H1 (cell line): ENCODE measurements at regions not wholly inside any gene's neighbourhood (a gene's known extent, or its start where the extent isn't known, plus 50 kb on each side); places are given as distances from the start of the nearest gene placed in this dataset.

Experiments used
- CTCF ChIA-PET: fragments of 300-600 bp; sonication (Branson Sonifier 250); formaldehyde crosslinking; loops from one replicate; lab custom pipeline; 2021; ENCODE audit not compliant: partially characterized antibody; lab: Charles Lee
- POLR2A ChIA-PET: fragments of 300-600 bp; sonication (Branson Sonifier 250); formaldehyde crosslinking; loops from one replicate; lab custom pipeline; 2021; ENCODE audit warnings: inconsistent platforms; ENCODE audit not compliant: partially characterized antibody; lab: Charles Lee
- DNase-seq, 2 experiments: peaks; one replicate each; pipeline versions ENCODE4 v3.0.0 to v3.0.0-alpha.2; 2010 to 2022; ENCODE audit warnings: low spot score in 2 of 2, low read depth in 1 of 2, mixed read lengths in 1 of 2
- FAIRE-seq: peaks from 2 replicates; lab custom pipeline; 2011; peaks lifted over from hg19 to GRCh38; lab: Jason Lieb, UNC
- H2AFZ ChIP-seq: 2 replicates; pipeline ENCODE4 v1.8.1; 2012; ENCODE audit warnings: low read length, inconsistent platforms
- H2AK5ac ChIP-seq: 2 replicates; pipeline ENCODE4 v1.6.1; 2013; ENCODE audit warnings: low read depth, low read length
- H2BK120ac ChIP-seq: replicated peaks from 2 replicates; pipeline ENCODE3; 2013; ENCODE audit warnings: low read depth, low read length, inconsistent platforms
- H2BK12ac ChIP-seq: 2 replicates; pipeline ENCODE4 v1.6.1; 2013; ENCODE audit warnings: low read depth, low read length
- H2BK15ac ChIP-seq: 2 replicates; pipeline ENCODE4 v1.6.1; 2013; ENCODE audit warnings: low read length
- H2BK20ac ChIP-seq: 2 replicates; pipeline ENCODE4 v1.6.1; 2013; ENCODE audit warnings: low read length
- H2BK5ac ChIP-seq: 2 replicates; pipeline ENCODE4 v1.6.1; 2013; ENCODE audit warnings: low read depth, low read length
- H3K14ac ChIP-seq: 2 replicates; pipeline ENCODE4 v1.6.1; 2013; ENCODE audit warnings: inconsistent platforms; ENCODE audit not compliant: insufficient read length
- H3K18ac ChIP-seq: 2 replicates; pipeline ENCODE4 v1.6.1; 2013; ENCODE audit warnings: low read length; ENCODE audit errors: extremely low read depth
- H3K23ac ChIP-seq: 2 replicates; pipeline ENCODE4 v1.6.1; 2013; ENCODE audit warnings: inconsistent platforms; ENCODE audit not compliant: insufficient read length
- H3K23me2 ChIP-seq: 2 replicates; pipeline ENCODE4 v1.6.1; 2013; ENCODE audit warnings: low read depth, low read length
- H3K27ac ChIP-seq: 2 replicates; pipeline ENCODE4 v1.6.1; 2011; ENCODE audit warnings: low read depth, low read length, inconsistent platforms
- H3K27me3 ChIP-seq, 4 experiments: replicated peaks in 1 of 4; 1 replicate in 1 of 4; 2 replicates in 3 of 4; pipeline versions ENCODE4 v1.6.1 to v1.8.1; 2011 to 2013; ENCODE audit warnings: low read length in 3 of 4, mild to moderate bottlenecking in 3 of 4, inconsistent platforms in 2 of 4, mixed read lengths in 2 of 4, moderate library complexity in 1 of 4; ENCODE audit not compliant: control insufficient read depth in 3 of 4, insufficient read depth in 3 of 4; ENCODE audit errors: extremely low read depth in 1 of 4
- H3K36me3 ChIP-seq, 4 experiments: 2 replicates each; pipeline versions ENCODE4 v1.6.1 to v1.8.1; 2011 to 2013; ENCODE audit warnings: mild to moderate bottlenecking in 4 of 4, low read length in 3 of 4, moderate library complexity in 2 of 4, control low read depth in 1 of 4, inconsistent platforms in 1 of 4; ENCODE audit not compliant: insufficient read depth in 4 of 4, control insufficient read depth in 2 of 4
- H3K4ac ChIP-seq: replicated peaks from 2 replicates; pipeline ENCODE3; 2013; ENCODE audit warnings: low read length, low read depth, mixed read lengths, inconsistent platforms; ENCODE audit not compliant: insufficient read length
- H3K4me1 ChIP-seq, 4 experiments: replicated peaks in 1 of 4; 1 replicate in 1 of 4; 2 replicates in 3 of 4; pipeline versions ENCODE4 v1.6.1 to v1.8.1; 2011 to 2013; ENCODE audit warnings: low read length in 3 of 4, inconsistent platforms in 2 of 4, mixed read lengths in 1 of 4; ENCODE audit not compliant: insufficient read depth in 4 of 4, control insufficient read depth in 3 of 4
- H3K4me2 ChIP-seq, 2 experiments: 2 replicates each; pipeline versions ENCODE4 v1.6.1 to v1.8.1; 2011 to 2013; ENCODE audit warnings: low read depth in 2 of 2, low read length in 2 of 2, control low read depth in 1 of 2, inconsistent platforms in 1 of 2, mild to moderate bottlenecking in 1 of 2; ENCODE audit not compliant: insufficient read depth in 1 of 2
- H3K4me3 ChIP-seq, 4 experiments: fragments of 200-600, 300-600 bp in 1 of 4; sonication (generic), shearing (Covaris generic), sonication (Bioruptor Twin) in 1 of 4; 2 replicates each; pipeline versions ENCODE4 v1.5.1 to v1.8.1; 2011 to 2016; ENCODE audit warnings: low read length in 4 of 4, low read depth in 3 of 4, control low read depth in 2 of 4, inconsistent platforms in 2 of 4, mild to moderate bottlenecking in 2 of 4, mixed read lengths in 1 of 4, moderate library complexity in 1 of 4; ENCODE audit not compliant: insufficient read depth in 2 of 4; ENCODE audit errors: extremely low read depth in 1 of 4
- H3K56ac ChIP-seq: replicated peaks from 2 replicates; pipeline ENCODE3; 2013; ENCODE audit warnings: low read depth, mild to moderate bottlenecking, mixed read lengths, low read length, inconsistent platforms; ENCODE audit not compliant: insufficient read length
- H3K79me1 ChIP-seq: 2 replicates; pipeline ENCODE4 v1.6.1; 2013; ENCODE audit warnings: low read depth, low read length, control low read depth
- H3K79me2 ChIP-seq, 2 experiments: 2 replicates each; pipeline versions ENCODE4 v1.6.1 to v1.8.1; 2012 to 2013; ENCODE audit warnings: low read length in 2 of 2, mild to moderate bottlenecking in 2 of 2, inconsistent platforms in 1 of 2; ENCODE audit not compliant: insufficient read depth in 2 of 2, control insufficient read depth in 1 of 2
- H3K9ac ChIP-seq, 4 experiments: replicated peaks in 1 of 4; 1 replicate in 1 of 4; 2 replicates in 3 of 4; pipeline versions ENCODE4 v1.6.1 to v1.8.1; 2011 to 2013; ENCODE audit warnings: low read depth in 3 of 4, low read length in 3 of 4, control low read depth in 2 of 4, mild to moderate bottlenecking in 2 of 4, moderate library complexity in 2 of 4, inconsistent platforms in 1 of 4; ENCODE audit errors: extremely low read depth in 1 of 4
- H3K9me3 ChIP-seq, 2 experiments: 2 replicates each; pipeline versions ENCODE4 v1.6.1 to v1.8.1; 2012 to 2013; ENCODE audit warnings: mild to moderate bottlenecking in 2 of 2, moderate library complexity in 2 of 2, control low read depth in 1 of 2, inconsistent platforms in 1 of 2, low read depth in 1 of 2, low read length in 1 of 2, mixed read lengths in 1 of 2; ENCODE audit not compliant: insufficient read depth in 2 of 2
- H4K20me1 ChIP-seq, 2 experiments: replicated peaks in 1 of 2; 2 replicates each; pipeline versions ENCODE3 to v1.8.1; 2011 to 2013; ENCODE audit warnings: inconsistent platforms in 2 of 2, low read length in 2 of 2, mild to moderate bottlenecking in 1 of 2; ENCODE audit not compliant: insufficient read depth in 2 of 2, control insufficient read depth in 1 of 2
- H4K5ac ChIP-seq: 2 replicates; pipeline ENCODE4 v1.6.1; 2013; ENCODE audit warnings: low read length, low read depth, mixed read lengths, inconsistent platforms; ENCODE audit not compliant: insufficient read length
- H4K8ac ChIP-seq: 2 replicates; pipeline ENCODE4 v1.8.0; 2013; ENCODE audit warnings: mild to moderate bottlenecking, moderate library complexity, low read length, inconsistent platforms; ENCODE audit not compliant: insufficient read depth; ENCODE audit errors: extremely low read depth
- H4K91ac ChIP-seq: replicated peaks from 2 replicates; pipeline ENCODE3; 2013; ENCODE audit warnings: low read length, mixed read lengths, inconsistent platforms; ENCODE audit not compliant: insufficient read length
- BACH1 ChIP-seq: IDR thresholded peaks from 2 replicates; pipeline ENCODE4 v1.6.1; 2012; ENCODE audit warnings: low read length, improper control_type of control experiment
- BCL11A ChIP-seq, 2 experiments: IDR thresholded peaks; one replicate each; pipeline ENCODE4 v1.6.1; 2011; ENCODE audit warnings: low read depth in 2 of 2, low read length in 2 of 2, mild to moderate bottlenecking in 2 of 2
- CBX8 ChIP-seq: fragments of 300-800, 300-1000 bp; sonication (generic); IDR thresholded peaks from 2 replicates; pipeline ENCODE4 v1.7.1; 2016; ENCODE audit warnings: low read depth, low read length, borderline replicate concordance
- CTCF ChIP-seq, 3 experiments: IDR thresholded peaks; 1 replicate in 2 of 3; 2 replicates in 1 of 3; pipeline versions ENCODE4 v1.5.1 to v1.6.1; 2011; ENCODE audit warnings: low read length in 3 of 3, mild to moderate bottlenecking in 3 of 3, inconsistent platforms in 2 of 3, low read depth in 1 of 3, moderate library complexity in 1 of 3; ENCODE audit not compliant: insufficient read depth in 1 of 3; ENCODE audit errors: control extremely low read depth in 1 of 3
- GTF2F1 ChIP-seq: IDR thresholded peaks from 2 replicates; pipeline ENCODE4 v1.6.1; 2012; ENCODE audit warnings: low read depth, low read length, improper control_type of control experiment, borderline replicate concordance
- HDAC2 ChIP-seq, 2 experiments: fragments of 300-600 bp in 1 of 2; sonication (generic) in 1 of 2; IDR thresholded peaks; 2 replicates each; pipeline ENCODE4 v1.6.1; 2011 to 2012; ENCODE audit warnings: low read depth in 2 of 2, low read length in 2 of 2, mild to moderate bottlenecking in 2 of 2, moderate library complexity in 2 of 2, borderline replicate concordance in 1 of 2, inconsistent platforms in 1 of 2
- RAD21 ChIP-seq, 2 experiments: IDR thresholded peaks in 1 of 2; conservative IDR thresholded peaks in 1 of 2; 2 replicates each; pipeline ENCODE4 v1.6.1; 2011; ENCODE audit warnings: low read depth in 2 of 2, low read length in 2 of 2, improper control_type of control experiment in 1 of 2, inconsistent platforms in 1 of 2, mild to moderate bottlenecking in 1 of 2, moderate library complexity in 1 of 2
- SIX5 ChIP-seq: IDR thresholded peaks from 2 replicates; pipeline ENCODE4 v1.6.1; 2011; ENCODE audit warnings: mild to moderate bottlenecking, low read depth, low read length
- WGBS, 2 experiments: shearing (Covaris generic) in 1 of 2; methylation state at CpG; one replicate each; pipeline versions ENCODE4 v1.1.6 to v1.1.7; 2013 to 2015; ENCODE audit warnings: low lambda C conversion rate in 2 of 2, mixed read lengths in 2 of 2, inconsistent platforms in 1 of 2, low coverage in 1 of 2, missing lambda C conversion rate in 1 of 2; ENCODE audit not compliant: insufficient replicate concordance in 2 of 2, insufficient coverage in 1 of 2, insufficient read length in 1 of 2; ENCODE audit errors: extremely low coverage in 1 of 2, missing lambda C conversion rate in 1 of 2; 5-methylcytosine and 5-hydroxymethylcytosine counted together

GRCh38 chr2:12555012-12555645, 161.6 kb upstream of the TRIB2 start:
- H4K20me1 ChIP-seq, result no peaks in the 10 kb centered on the region
- H2BK15ac ChIP-seq, result no peak overlapping the region
- no peak for DNase-seq
- no peak overlapping the region for H4K8ac ChIP-seq
- H3K4ac ChIP-seq, result no peak overlapping the region
- peak; percentile 31 to 32 for TF ChIP-seq RAD21 (IDR thresholded peaks at IDR 0.05 in 1 of 2, conservative IDR thresholded peaks at IDR 0.05 in 1 of 2; ENCODE audit: low read depth in 2 of 2, low read length in 2 of 2)
- TF ChIP-seq CBX8, result no peak
- TF ChIP-seq SIX5, result no peak
- no peak for TF ChIP-seq BACH1
- no peak for TF ChIP-seq BCL11A (IDR thresholded peaks at IDR 0.05; ENCODE audit: low read depth in 2 of 2, low read length in 2 of 2)
- no peak for TF ChIP-seq GTF2F1
- TF ChIP-seq CTCF (IDR thresholded peaks at IDR 0.05; ENCODE audit: control extremely low read depth in 1 of 3, insufficient read depth in 1 of 3, low read depth in 1 of 3, low read length in 3 of 3), result no peak
- TF ChIP-seq HDAC2 (IDR thresholded peaks at IDR 0.05; ENCODE audit: borderline replicate concordance in 1 of 2, low read depth in 2 of 2, low read length in 2 of 2), result no peak
- H3K4me3 ChIP-seq, result no peak overlapping the region
- WGBS, 2 experiments, result 88% methylated on average over 2 of the region's 2 CpGs; no CpG with 5 or more reads in 1 of the 2 experiments
- no peak overlapping the region for H2BK5ac ChIP-seq
- no peak overlapping the region for H3K56ac ChIP-seq
- FAIRE-seq, result no peak
- no peaks in the 10 kb centered on the region for H3K79me1 ChIP-seq
- H2AFZ ChIP-seq, result 0 out of 2 replicates have a peak overlapping the region, but pooled peaks have one; percentile 50
- no peaks in the 10 kb centered on the region for H3K36me3 ChIP-seq
- H3K27ac ChIP-seq, result no peak overlapping the region
- H3K18ac ChIP-seq, result no peak overlapping the region
- no peak overlapping the region for H3K9ac ChIP-seq
- H3K79me2 ChIP-seq, result no peaks in the 10 kb centered on the region
- H3K23me2 ChIP-seq, result no peaks in the 10 kb centered on the region
- no peaks in the 10 kb centered on the region for H3K4me1 ChIP-seq
- ChIA-PET POLR2A (interaction anchor here (1.4 kb wide), 1 partner anchor 162 kb away, joined by 4 read pairs; the partner anchor contains the start of gene TRIB2), CTCF (interaction anchor here (0.6 to 2.1 kb wide), 7 partner anchors 8 to 1736 kb away, joined by 3 to 13 read pairs (median 3); no protein-coding TSS in a partner anchor)
- H3K23ac ChIP-seq, result no peak overlapping the region
- no peak overlapping the region; a peak in 1 of 4 replicates for H3K4me2 ChIP-seq
- no peak overlapping the region for H4K91ac ChIP-seq
- no peak overlapping the region for H3K14ac ChIP-seq
- H2BK20ac ChIP-seq, result no peak overlapping the region
- no peak overlapping the region for H2AK5ac ChIP-seq
- no peaks in the 10 kb centered on the region for H3K27me3 ChIP-seq
- no peak overlapping the region for H4K5ac ChIP-seq
- H2BK12ac ChIP-seq, result no peak overlapping the region
- H2BK120ac ChIP-seq, result no peak overlapping the region
- no peaks in the 10 kb centered on the region for H3K9me3 ChIP-seq
